Common myeloid progenitor, CD34-positive (primary cell): ENCODE measurements at regions not wholly inside any gene's neighbourhood (a gene's known extent, or its start where the extent isn't known, plus 50 kb on each side); places are given as distances from the start of the nearest gene placed in this dataset.

Source experiments
- CTCF ChIA-PET: fragments of 350-600 bp; sonication (Branson Sonifier 250); formaldehyde crosslinking; loops from one replicate; lab custom pipeline; 2021; ENCODE audit warnings: antibody characterized with exemption; lab: Charles Lee
- POLR2A ChIA-PET: fragments of 350-600 bp; sonication (Branson Sonifier 250); formaldehyde crosslinking; loops from one replicate; lab custom pipeline; 2021; ENCODE audit warnings: antibody characterized with exemption; lab: Charles Lee
- DNase-seq, 3 donors: peaks; one replicate each; pipeline versions ENCODE4 v3.0.0 to v3.0.0-alpha.2; 2013
- H3K27ac ChIP-seq, 2 experiments: 1 replicate in 1 of 2; 2 replicates in 1 of 2; pipeline ENCODE4 v1.7.0; 2013; ENCODE audit warnings: inconsistent platforms in 2 of 2, low read length in 2 of 2, mild to moderate bottlenecking in 2 of 2, low read depth in 1 of 2, moderate library complexity in 1 of 2; ENCODE audit not compliant: severe bottlenecking in 2 of 2, insufficient read depth in 1 of 2, poor library complexity in 1 of 2
- H3K27me3 ChIP-seq, 5 experiments: replicated peaks in 2 of 5; 1 replicate in 3 of 5; 2 replicates in 2 of 5; pipeline versions ENCODE4 v1.6.1 to v1.7.0; 2013; ENCODE audit warnings: low read length in 4 of 5, mild to moderate bottlenecking in 2 of 5, moderate library complexity in 2 of 5, inconsistent platforms in 1 of 5; ENCODE audit not compliant: insufficient read depth in 5 of 5, control insufficient read depth in 4 of 5
- H3K36me3 ChIP-seq, 4 experiments: 1 replicate in 2 of 4; 2 replicates in 2 of 4; pipeline versions ENCODE4 v1.6.1 to v1.7.0; 2013; ENCODE audit warnings: low read length in 3 of 4, control low read depth in 1 of 4, mild to moderate bottlenecking in 1 of 4; ENCODE audit not compliant: control insufficient read depth in 4 of 4, insufficient read depth in 4 of 4
- H3K4me1 ChIP-seq, 4 experiments: 1 replicate in 3 of 4; 2 replicates in 1 of 4; pipeline versions ENCODE4 v1.6.1 to v1.7.1; 2013; ENCODE audit warnings: low read length in 3 of 4, mild to moderate bottlenecking in 3 of 4, control low read depth in 1 of 4, inconsistent platforms in 1 of 4, moderate library complexity in 1 of 4; ENCODE audit not compliant: control insufficient read depth in 4 of 4, insufficient read depth in 4 of 4; ENCODE audit errors: control extremely low read depth in 1 of 4
- H3K4me3 ChIP-seq, 7 experiments: 1 replicate in 4 of 7; 2 replicates in 3 of 7; pipeline versions ENCODE4 v1.5.1 to v1.7.0; 2013; ENCODE audit warnings: mild to moderate bottlenecking in 7 of 7, low read length in 6 of 7, moderate library complexity in 6 of 7, inconsistent platforms in 2 of 7, low read depth in 2 of 7, control low read depth in 1 of 7; ENCODE audit not compliant: insufficient read depth in 4 of 7, control insufficient read depth in 1 of 7; ENCODE audit errors: extremely low read depth in 1 of 7
- H3K9me3 ChIP-seq, 5 experiments: 1 replicate in 4 of 5; 2 replicates in 1 of 5; pipeline versions ENCODE4 v1.6.1 to v1.7.1; 2013; ENCODE audit warnings: low read length in 4 of 5, mild to moderate bottlenecking in 2 of 5, inconsistent platforms in 1 of 5, low read depth in 1 of 5, moderate library complexity in 1 of 5; ENCODE audit not compliant: control insufficient read depth in 4 of 5, insufficient read depth in 2 of 5; ENCODE audit errors: control extremely low read depth in 1 of 5
- WGBS: methylation state at CpG from one replicate; pipeline ENCODE4 v1.1.5; 2013; ENCODE audit not compliant: insufficient coverage; 5-methylcytosine and 5-hydroxymethylcytosine counted together

- Histone ChIP-seq H3K4me1 (no peaks in the 10 kb centered on the region), H3K36me3 (no peaks in the 10 kb centered on the region), H3K4me3 (no peak overlapping the region), H3K27ac (no peak overlapping the region), H3K27me3 (no peaks in the 10 kb centered on the region), H3K9me3 (no peaks in the 10 kb centered on the region)
- POLR2A ChIA-PET: no interaction called here
- WGBS: 91% methylated on average over 3 of the region's 3 CpGs
- CTCF ChIA-PET: no interaction called here
- no peak for DNase-seq
Measured at GRCh38 chr1:88526456-88526855, 157.6 kb upstream of the PKN2 start.

GRCh38 chr1:88528792-88529191, 155.3 kb upstream of the PKN2 start:
- Histone ChIP-seq H3K27me3 (no peaks in the 10 kb centered on the region), H3K27ac (no peak overlapping the region), H3K36me3 (no peaks in the 10 kb centered on the region), H3K4me1 (no peaks in the 10 kb centered on the region), H3K9me3 (no peaks in the 10 kb centered on the region), H3K4me3 (no peak overlapping the region)
- ChIA-PET POLR2A (no interaction called here), CTCF (no interaction called here)
- 83% methylated on average over 3 of the region's 4 CpGs for WGBS
- DNase-seq: no peak

GRCh38 chr1:88529581-88529980, 154.5 kb upstream of the PKN2 start:
- no peaks in the 10 kb centered on the region for H3K36me3 ChIP-seq
- CTCF ChIA-PET: no interaction called here
- H3K4me1 ChIP-seq: no peaks in the 10 kb centered on the region
- no peaks in the 10 kb centered on the region for H3K9me3 ChIP-seq
- POLR2A ChIA-PET: no interaction called here
- no peak for DNase-seq
- 100% methylated on average over 5 of the region's 6 CpGs for WGBS
- H3K27ac ChIP-seq: no peak overlapping the region
- no peaks in the 10 kb centered on the region for H3K27me3 ChIP-seq
- H3K4me3 ChIP-seq: no peak overlapping the region

GRCh38 chr1:88530246-88530645, 153.8 kb upstream of the PKN2 start:
- Histone ChIP-seq H3K4me1 (no peaks in the 10 kb centered on the region), H3K9me3 (no peaks in the 10 kb centered on the region), H3K27me3 (no peaks in the 10 kb centered on the region), H3K4me3 (no peak overlapping the region), H3K27ac (no peak overlapping the region), H3K36me3 (no peaks in the 10 kb centered on the region)
- DNase-seq: no peak
- WGBS: 93% methylated on average over 3 of the region's 3 CpGs
- ChIA-PET CTCF (interaction anchor here (0.5 to 0.6 kb wide), 2 partner anchors 1069 to 1498 kb away, joined by 3 to 4 read pairs; no protein-coding TSS in a partner anchor), POLR2A (no interaction called here)

GRCh38 chr1:88537787-88538186, 146.3 kb upstream of the PKN2 start:
- ChIA-PET POLR2A (no interaction called here), CTCF (no interaction called here)
- no peaks in the 10 kb centered on the region for H3K9me3 ChIP-seq
- no peak overlapping the region for H3K4me3 ChIP-seq
- H3K4me1 ChIP-seq: no peaks in the 10 kb centered on the region
- DNase-seq: no peak
- H3K27ac ChIP-seq: no peak overlapping the region
- H3K36me3 ChIP-seq: no peaks in the 10 kb centered on the region
- 100% methylated on average over 2 of the region's 3 CpGs for WGBS
- no peaks in the 10 kb centered on the region for H3K27me3 ChIP-seq

GRCh38 chr1:88538222-88538899, 145.7 kb upstream of the PKN2 start:
- no peak overlapping the region for H3K4me3 ChIP-seq
- no peaks in the 10 kb centered on the region for H3K9me3 ChIP-seq
- no peaks in the 10 kb centered on the region for H3K4me1 ChIP-seq
- H3K27ac ChIP-seq: no peak overlapping the region
- ChIA-PET CTCF (no interaction called here), POLR2A (no interaction called here)
- no CpG with 5 or more reads among the region's 2 CpGs for WGBS
- DNase-seq: no peak
- no peaks in the 10 kb centered on the region for H3K36me3 ChIP-seq
- H3K27me3 ChIP-seq: no peaks in the 10 kb centered on the region

- Histone ChIP-seq H3K27ac (no peak overlapping the region), H3K4me1 (no peaks in the 10 kb centered on the region), H3K36me3 (no peaks in the 10 kb centered on the region), H3K4me3 (no peak overlapping the region), H3K27me3 (no peaks in the 10 kb centered on the region), H3K9me3 (no peaks in the 10 kb centered on the region)
- ChIA-PET POLR2A (interaction anchor here (0.7 kb wide), 1 partner anchor 99 kb away, joined by 3 read pairs; no protein-coding TSS in a partner anchor), CTCF (no interaction called here)
- 100% methylated on average over 1 of the region's 2 CpGs for WGBS
- no peak for DNase-seq
Measured at GRCh38 chr1:88540255-88540654, 143.8 kb upstream of the PKN2 start.
